IMR-90 (cell line): ENCODE measurements at regions not wholly inside any gene's neighbourhood (a gene's known extent, or its start where the extent isn't known, plus 50 kb on each side); places are given as distances from the start of the nearest gene placed in this dataset.

ENCODE experiments used
- ATAC-seq: fragments of 200-7000 bp; cut with Tn5 transposase; 2 replicates; pipeline ENCODE4 v1.9.1; 2020; ENCODE audit warnings: low read depth, mild to moderate bottlenecking, moderate library complexity
- BruUV-seq: library from RNA; stranded (reverse); fragments of 400-500 nt; replicated peaks from 2 replicates; lab custom pipeline; 2021; lab: Mats Ljungman, UMichigan
- CTCF ChIA-PET: fragments of 300-600 bp; formaldehyde crosslinking; extraction: SDS; loops from one replicate; lab custom pipeline; 2021; ENCODE audit warnings: antibody characterized with exemption; lab: Yijun Ruan, JAX
- POLR2A ChIA-PET: fragments of 300-600 bp; sonication (Branson Sonifier 250); formaldehyde crosslinking; loops from one replicate; lab custom pipeline; 2022; ENCODE audit warnings: antibody characterized with exemption; ENCODE audit not compliant: unreplicated experiment; lab: Charles Lee
- DNase-seq: peaks from one replicate; pipeline ENCODE4 v3.0.0; 2013
- H2AFZ ChIP-seq: replicated peaks from 2 replicates; pipeline ENCODE3; 2013; ENCODE audit warnings: low read length, mild to moderate bottlenecking; ENCODE audit not compliant: poor library complexity
- H2AK5ac ChIP-seq: 2 replicates; pipeline ENCODE4 v1.6.1; 2013; ENCODE audit warnings: low read depth, low read length, inconsistent platforms
- H2AK9ac ChIP-seq: replicated peaks from 2 replicates; pipeline ENCODE3; 2013; ENCODE audit warnings: mild to moderate bottlenecking, low read depth, low read length, moderate library complexity; ENCODE audit not compliant: poor library complexity
- H2BK120ac ChIP-seq: 2 replicates; pipeline ENCODE4 v1.6.1; 2013; ENCODE audit warnings: low read depth, low read length, inconsistent platforms
- H2BK15ac ChIP-seq: 3 replicates; pipeline ENCODE4 v1.6.1; 2013; ENCODE audit warnings: low read depth, low read length, inconsistent platforms
- H2BK20ac ChIP-seq: 2 replicates; pipeline ENCODE4 v1.6.1; 2013; ENCODE audit warnings: low read depth, mild to moderate bottlenecking, inconsistent platforms, low read length, moderate library complexity
- H2BK5ac ChIP-seq: 2 replicates; pipeline ENCODE4 v1.6.1; 2013; ENCODE audit warnings: mild to moderate bottlenecking, low read depth, low read length, inconsistent platforms; ENCODE audit not compliant: poor library complexity, severe bottlenecking
- H3K14ac ChIP-seq: replicated peaks from 2 replicates; pipeline ENCODE4 v1.6.1; 2013; ENCODE audit warnings: low read depth, low read length, inconsistent platforms
- H3K18ac ChIP-seq: 2 replicates; pipeline ENCODE4 v1.6.1; 2013; ENCODE audit warnings: low read depth, low read length, control low read depth
- H3K23ac ChIP-seq: 2 replicates; pipeline ENCODE4 v1.6.1; 2013; ENCODE audit warnings: low read depth, low read length, inconsistent platforms
- H3K27ac ChIP-seq: 2 replicates; pipeline ENCODE4 v1.5.1; 2013; ENCODE audit warnings: mild to moderate bottlenecking, control low read depth, low read length; ENCODE audit not compliant: insufficient read depth
- H3K27me3 ChIP-seq: 2 replicates; pipeline ENCODE4 v1.6.1; 2013; ENCODE audit warnings: low read length; ENCODE audit not compliant: control insufficient read depth, insufficient read depth
- H3K36me3 ChIP-seq: 2 replicates; pipeline ENCODE4 v1.6.1; 2013; ENCODE audit warnings: low read length, mixed read lengths; ENCODE audit not compliant: control insufficient read depth, insufficient read depth
- H3K4ac ChIP-seq: 2 replicates; pipeline ENCODE4 v1.6.1; 2013; ENCODE audit warnings: low read depth, low read length, inconsistent platforms
- H3K4me1 ChIP-seq: 2 replicates; pipeline ENCODE4 v1.6.1; 2013; ENCODE audit warnings: low read length, mixed read lengths; ENCODE audit not compliant: control insufficient read depth, insufficient read depth
- H3K4me2 ChIP-seq: 2 replicates; pipeline ENCODE4 v1.6.1; 2013; ENCODE audit warnings: low read depth, mild to moderate bottlenecking, control low read depth, low read length, moderate library complexity
- H3K4me3 ChIP-seq: 2 replicates; pipeline ENCODE4 v1.5.1; 2013; ENCODE audit warnings: low read depth, mild to moderate bottlenecking, control low read depth, low read length, moderate library complexity; ENCODE audit not compliant: insufficient read depth
- H3K56ac ChIP-seq: 2 replicates; pipeline ENCODE4 v1.6.1; 2013; ENCODE audit warnings: low read length, inconsistent platforms; ENCODE audit not compliant: insufficient read depth; ENCODE audit errors: extremely low read depth
- H3K79me1 ChIP-seq, 2 experiments: 2 replicates each; pipeline ENCODE4 v1.6.1; 2013; ENCODE audit warnings: low read length in 2 of 2, inconsistent platforms in 1 of 2, low read depth in 1 of 2
- H3K9ac ChIP-seq: 2 replicates; pipeline ENCODE4 v1.6.1; 2013; ENCODE audit warnings: low read depth, low read length, control low read depth
- H3K9me1 ChIP-seq: 2 replicates; pipeline ENCODE4 v1.6.1; 2013; ENCODE audit warnings: low read length, inconsistent platforms; ENCODE audit not compliant: insufficient read depth
- H3K9me3 ChIP-seq: 2 replicates; pipeline ENCODE4 v1.6.1; 2013; ENCODE audit warnings: low read length; ENCODE audit not compliant: control insufficient read depth, insufficient read depth
- H4K20me1 ChIP-seq: 2 replicates; pipeline ENCODE4 v1.6.1; 2013; ENCODE audit warnings: low read length, inconsistent platforms; ENCODE audit not compliant: insufficient read depth
- H4K5ac ChIP-seq: 2 replicates; pipeline ENCODE4 v1.6.1; 2013; ENCODE audit warnings: mild to moderate bottlenecking, low read depth, low read length, control low read depth
- H4K8ac ChIP-seq, 2 experiments: 2 replicates each; pipeline ENCODE4 v1.6.1; 2013; ENCODE audit warnings: low read depth in 2 of 2, low read length in 2 of 2, control low read depth in 1 of 2, inconsistent platforms in 1 of 2
- H4K91ac ChIP-seq: 2 replicates; pipeline ENCODE4 v1.6.1; 2013; ENCODE audit warnings: low read depth, low read length, inconsistent platforms; ENCODE audit not compliant: insufficient read depth
- RFX5 ChIP-seq: IDR thresholded peaks from 2 replicates; pipeline ENCODE4 v1.8.0; 2012; ENCODE audit warnings: low read depth, mild to moderate bottlenecking, low read length, moderate library complexity
- WGBS, 2 experiments: methylation state at CpG; one replicate each; pipeline versions ENCODE4 v1.1.5 to v1.1.7; 2013; ENCODE audit warnings: missing lambda C conversion rate in 2 of 2; ENCODE audit not compliant: insufficient read length in 1 of 2; ENCODE audit errors: extremely low coverage in 2 of 2; 5-methylcytosine and 5-hydroxymethylcytosine counted together
- dilution Hi-C: fragments of 300-500 bp; cut with HindIII; formaldehyde crosslinking; loops from one replicate; pipeline ENCODE4 v1.14.3; 2018; ENCODE audit warnings: low sequenced_read_pairs; ENCODE audit not compliant: unreplicated experiment
- in situ Hi-C: fragments of 300-500 bp; cut with MboI; formaldehyde crosslinking; loops from 3 replicates; pipeline ENCODE4 v1.14.3; 2019; ENCODE audit warnings: low sequenced_read_pairs, inconsistent platforms, mixed read lengths
- intact Hi-C: fragments of 100-400 bp; cut with micrococcal nuclease; formaldehyde crosslinking; loops from 2 replicates; pipeline ENCODE4 v1.10.0; 2022

GRCh38 chr18:64992654-64993053 lies 758.2 kb upstream of the CDH7 start:
- no TSS peak for BruUV-seq
- Histone ChIP-seq H2BK120ac (no peak overlapping the region), H4K91ac (no peak overlapping the region), H2AFZ (no peak overlapping the region), H3K14ac (no peak overlapping the region), H3K79me1 (no peaks in the 10 kb centered on the region), H2BK5ac (no peak overlapping the region), H2AK5ac (no peak overlapping the region), H3K36me3 (no peaks in the 10 kb centered on the region), H4K5ac (no peak overlapping the region), H2BK15ac (no peak overlapping the region), H2BK20ac (no peak overlapping the region), H3K4me1 (no peaks in the 10 kb centered on the region), H3K4ac (no peak overlapping the region), H4K8ac (no peak overlapping the region), H3K9me3 (peaks cover 6% of the 10 kb centered on the region; the same call in 1 of the 2 replicates), H3K27ac (no peak overlapping the region), H3K4me3 (no peak overlapping the region), H2AK9ac (no peak overlapping the region), H3K4me2 (no peak overlapping the region), H4K20me1 (no peaks in the 10 kb centered on the region), H3K56ac (no peak overlapping the region), H3K27me3 (no peaks in the 10 kb centered on the region), H3K9me1 (no peaks in the 10 kb centered on the region), H3K23ac (no peak overlapping the region), H3K9ac (no peak overlapping the region), H3K18ac (no peak overlapping the region)
- intact Hi-C loops (no loop called here), in situ Hi-C loops (no loop called here), dilution Hi-C loops (no loop called here)
- ATAC-seq (no peak), DNase-seq (no peak)
- TF ChIP-seq RFX5, result no peak
- ChIA-PET POLR2A (no interaction called here), CTCF (no interaction called here)
- WGBS, 2 experiments, result no CpG with 5 or more reads among the region's 1 CpG
